Neural cell (in vitro differentiated cells): ENCODE measurements at regions not wholly inside any gene's neighbourhood (a gene's known extent, or its start where the extent isn't known, plus 50 kb on each side); places are given as distances from the start of the nearest gene placed in this dataset.

Experiments used
- H2AFZ ChIP-seq: fragments of 200-600, 300-800 bp; sonication (generic), shearing (Covaris generic); 2 replicates; pipeline ENCODE4 v1.6.0; 2014; ENCODE audit warnings: low read depth, mild to moderate bottlenecking, antibody characterized with exemption, low read length, moderate library complexity
- H3F3A ChIP-seq: fragments of 200-600 bp; shearing (Covaris generic); 2 replicates; pipeline ENCODE4 v1.6.1; 2016; ENCODE audit warnings: mild to moderate bottlenecking, moderate library complexity, mixed read lengths, antibody characterized with exemption, low read length; ENCODE audit not compliant: insufficient read depth, poor library complexity, severe bottlenecking
- H3K27ac ChIP-seq: fragments of 200-600, 300-800 bp; sonication (generic), shearing (Covaris generic); 2 replicates; pipeline ENCODE4 v1.5.1; 2014; ENCODE audit warnings: mild to moderate bottlenecking, low read length, moderate library complexity
- H3K27me3 ChIP-seq: fragments of 300-800, 200-600 bp; sonication (generic), shearing (Covaris generic); 2 replicates; pipeline ENCODE4 v1.6.0; 2014; ENCODE audit warnings: mild to moderate bottlenecking, low read depth, low read length, moderate library complexity; ENCODE audit not compliant: insufficient read depth
- H3K36me3 ChIP-seq: fragments of 300-800, 200-600 bp; sonication (generic), shearing (Covaris generic); 2 replicates; pipeline ENCODE4 v1.5.1; 2014; ENCODE audit warnings: mild to moderate bottlenecking, antibody characterized with exemption, low read length, moderate library complexity; ENCODE audit not compliant: insufficient read depth
- H3K4me2 ChIP-seq: fragments of 300-800, 200-600 bp; sonication (generic), shearing (Covaris generic); 2 replicates; pipeline ENCODE4 v1.6.0; 2014; ENCODE audit warnings: mild to moderate bottlenecking, low read length
- H3K4me3 ChIP-seq: fragments of 300-800, 200-600 bp; sonication (generic), shearing (Covaris generic); 2 replicates; pipeline ENCODE4 v1.5.1; 2014; ENCODE audit warnings: mild to moderate bottlenecking, low read length, moderate library complexity
- H3K79me2 ChIP-seq: fragments of 200-600 bp; shearing (Covaris generic); replicated peaks from 2 replicates; pipeline ENCODE4 v1.6.0; 2014; ENCODE audit warnings: mild to moderate bottlenecking, low read length, moderate library complexity; ENCODE audit not compliant: insufficient read depth
- H3K9ac ChIP-seq: fragments of 300-800, 200-600 bp; sonication (generic), shearing (Covaris generic); 2 replicates; pipeline ENCODE4 v1.6.1; 2016; ENCODE audit warnings: mild to moderate bottlenecking, low read length, mixed read lengths
- H3K9me2 ChIP-seq: fragments of 200-600 bp; shearing (Covaris generic); 2 replicates; pipeline ENCODE4 v1.6.1; 2016; ENCODE audit warnings: mild to moderate bottlenecking, low read length, mixed read lengths; ENCODE audit not compliant: insufficient read depth
- H3K9me3 ChIP-seq: fragments of 200-600, 300-800 bp; sonication (generic), shearing (Covaris generic); 2 replicates; pipeline ENCODE4 v1.6.1; 2016; ENCODE audit warnings: mild to moderate bottlenecking, mixed run types, low read length, moderate library complexity, mixed read lengths
- H4K20me1 ChIP-seq: fragments of 200-600 bp; shearing (Covaris generic); 2 replicates; pipeline ENCODE4 v1.6.1; 2016; ENCODE audit warnings: mild to moderate bottlenecking, mixed run types; ENCODE audit not compliant: insufficient read depth
- EP300 ChIP-seq: fragments of 450-650 bp; conservative IDR thresholded peaks from 2 replicates; pipeline ENCODE4 v1.6.1; 2014; ENCODE audit warnings: antibody characterized with exemption, mild to moderate bottlenecking, moderate library complexity; ENCODE audit not compliant: poor library complexity, severe bottlenecking
- EZH2 ChIP-seq: fragments of 200-600, 300-800 bp; shearing (Covaris generic), sonication (generic); IDR thresholded peaks from 2 replicates; pipeline ENCODE4 v1.6.1; 2014; ENCODE audit warnings: antibody characterized with exemption, low read length, borderline replicate concordance, mild to moderate bottlenecking; ENCODE audit not compliant: insufficient read depth, poor library complexity, severe bottlenecking
- MXI1 ChIP-seq: fragments of 450-650 bp; conservative IDR thresholded peaks from 2 replicates; pipeline ENCODE4 v1.6.1; 2014; ENCODE audit warnings: antibody characterized with exemption, mild to moderate bottlenecking; ENCODE audit not compliant: poor library complexity, severe bottlenecking
- POLR2AphosphoS5 ChIP-seq: IDR thresholded peaks from 2 replicates; pipeline ENCODE4 v1.6.1; 2012
- RAD21 ChIP-seq: fragments of 450-650 bp; conservative IDR thresholded peaks from 2 replicates; pipeline ENCODE4 v1.6.1; 2014; ENCODE audit warnings: antibody characterized with exemption, mild to moderate bottlenecking, moderate library complexity
- SMC3 ChIP-seq: fragments of 450-650 bp; conservative IDR thresholded peaks from 2 replicates; pipeline ENCODE4 v1.6.1; 2014; ENCODE audit warnings: antibody characterized with exemption, mild to moderate bottlenecking, moderate library complexity; ENCODE audit not compliant: poor library complexity
- TAF1 ChIP-seq: IDR thresholded peaks from 2 replicates; pipeline ENCODE4 v1.6.1; 2012; ENCODE audit warnings: low read depth
- TF ChIP-seq, protein P1 (sequence below): IDR thresholded peaks from 2 replicates; pipeline ENCODE4 v1.6.1; 2012; ENCODE audit warnings: borderline replicate concordance
- TF ChIP-seq, protein P2 (sequence below): fragments of 450-650 bp; IDR thresholded peaks from 2 replicates; pipeline ENCODE4 v1.5.1; 2014; ENCODE audit warnings: antibody characterized with exemption, mild to moderate bottlenecking, moderate library complexity; ENCODE audit not compliant: poor library complexity, severe bottlenecking

DNA sequence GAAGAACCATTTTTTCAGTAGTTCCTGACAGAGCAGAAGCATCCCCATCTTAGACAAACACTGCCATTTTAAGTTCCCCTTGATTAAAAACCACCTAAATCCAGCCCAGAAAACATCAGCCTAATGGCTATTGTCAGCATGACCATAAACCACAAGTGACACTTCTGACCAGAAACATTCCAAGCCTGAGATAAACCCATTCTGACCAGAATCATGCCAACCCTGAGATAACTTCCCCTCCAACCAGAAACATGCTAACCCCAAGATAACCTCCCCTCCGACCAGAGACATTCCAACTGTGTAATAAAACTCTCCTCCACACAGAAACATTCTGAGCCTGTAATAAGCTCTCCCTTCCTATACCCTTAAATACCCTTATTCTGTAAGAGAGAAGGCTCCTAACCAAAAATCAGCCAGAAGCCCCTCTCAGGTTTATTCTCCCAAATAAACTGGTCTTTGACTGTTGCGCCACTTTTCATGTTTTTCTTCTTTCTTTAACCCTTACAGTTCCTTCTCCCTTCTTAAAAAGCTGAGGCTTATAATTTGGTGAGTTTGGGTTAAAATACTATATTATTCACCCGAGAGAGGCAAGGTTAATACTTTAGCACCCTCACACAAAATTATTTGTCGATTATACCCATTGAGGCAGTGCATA lies 149.7 kb downstream of the HNMT start:
- Histone ChIP-seq H4K20me1 (no peaks in the 10 kb centered on the region), H3K79me2 (no peaks in the 10 kb centered on the region)

DNA sequence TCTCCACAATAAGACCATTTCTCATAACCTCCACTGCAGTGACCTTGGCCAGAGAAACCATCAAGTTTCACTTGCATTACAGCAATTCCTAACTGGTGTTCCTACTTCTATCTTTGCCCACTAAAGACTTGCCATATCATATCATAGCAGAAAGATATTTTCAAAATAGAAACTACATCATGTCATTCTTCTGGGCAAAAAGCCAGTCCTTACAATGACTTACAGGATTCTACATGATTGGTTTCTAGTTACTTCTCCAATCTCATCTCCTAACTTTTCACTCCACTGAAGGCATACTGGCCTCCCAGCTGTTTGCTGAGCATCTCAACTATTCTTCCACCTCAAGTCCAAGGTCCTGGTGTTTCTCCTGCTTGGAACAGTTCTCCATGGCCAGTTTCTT lies 151.4 kb downstream of the HNMT start:
- H3K79me2 ChIP-seq, result no peaks in the 10 kb centered on the region
- H3K36me3 ChIP-seq, result no peaks in the 10 kb centered on the region
- TF ChIP-seq, protein P1, sequence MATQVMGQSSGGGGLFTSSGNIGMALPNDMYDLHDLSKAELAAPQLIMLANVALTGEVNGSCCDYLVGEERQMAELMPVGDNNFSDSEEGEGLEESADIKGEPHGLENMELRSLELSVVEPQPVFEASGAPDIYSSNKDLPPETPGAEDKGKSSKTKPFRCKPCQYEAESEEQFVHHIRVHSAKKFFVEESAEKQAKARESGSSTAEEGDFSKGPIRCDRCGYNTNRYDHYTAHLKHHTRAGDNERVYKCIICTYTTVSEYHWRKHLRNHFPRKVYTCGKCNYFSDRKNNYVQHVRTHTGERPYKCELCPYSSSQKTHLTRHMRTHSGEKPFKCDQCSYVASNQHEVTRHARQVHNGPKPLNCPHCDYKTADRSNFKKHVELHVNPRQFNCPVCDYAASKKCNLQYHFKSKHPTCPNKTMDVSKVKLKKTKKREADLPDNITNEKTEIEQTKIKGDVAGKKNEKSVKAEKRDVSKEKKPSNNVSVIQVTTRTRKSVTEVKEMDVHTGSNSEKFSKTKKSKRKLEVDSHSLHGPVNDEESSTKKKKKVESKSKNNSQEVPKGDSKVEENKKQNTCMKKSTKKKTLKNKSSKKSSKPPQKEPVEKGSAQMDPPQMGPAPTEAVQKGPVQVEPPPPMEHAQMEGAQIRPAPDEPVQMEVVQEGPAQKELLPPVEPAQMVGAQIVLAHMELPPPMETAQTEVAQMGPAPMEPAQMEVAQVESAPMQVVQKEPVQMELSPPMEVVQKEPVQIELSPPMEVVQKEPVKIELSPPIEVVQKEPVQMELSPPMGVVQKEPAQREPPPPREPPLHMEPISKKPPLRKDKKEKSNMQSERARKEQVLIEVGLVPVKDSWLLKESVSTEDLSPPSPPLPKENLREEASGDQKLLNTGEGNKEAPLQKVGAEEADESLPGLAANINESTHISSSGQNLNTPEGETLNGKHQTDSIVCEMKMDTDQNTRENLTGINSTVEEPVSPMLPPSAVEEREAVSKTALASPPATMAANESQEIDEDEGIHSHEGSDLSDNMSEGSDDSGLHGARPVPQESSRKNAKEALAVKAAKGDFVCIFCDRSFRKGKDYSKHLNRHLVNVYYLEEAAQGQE, result no peak
- TF ChIP-seq EZH2 (no peak), POLR2AphosphoS5 (no peak), TAF1 (no peak), SMC3 (no peak), MXI1 (no peak), RAD21 (no peak), EP300 (no peak)
- TF ChIP-seq, protein P2, sequence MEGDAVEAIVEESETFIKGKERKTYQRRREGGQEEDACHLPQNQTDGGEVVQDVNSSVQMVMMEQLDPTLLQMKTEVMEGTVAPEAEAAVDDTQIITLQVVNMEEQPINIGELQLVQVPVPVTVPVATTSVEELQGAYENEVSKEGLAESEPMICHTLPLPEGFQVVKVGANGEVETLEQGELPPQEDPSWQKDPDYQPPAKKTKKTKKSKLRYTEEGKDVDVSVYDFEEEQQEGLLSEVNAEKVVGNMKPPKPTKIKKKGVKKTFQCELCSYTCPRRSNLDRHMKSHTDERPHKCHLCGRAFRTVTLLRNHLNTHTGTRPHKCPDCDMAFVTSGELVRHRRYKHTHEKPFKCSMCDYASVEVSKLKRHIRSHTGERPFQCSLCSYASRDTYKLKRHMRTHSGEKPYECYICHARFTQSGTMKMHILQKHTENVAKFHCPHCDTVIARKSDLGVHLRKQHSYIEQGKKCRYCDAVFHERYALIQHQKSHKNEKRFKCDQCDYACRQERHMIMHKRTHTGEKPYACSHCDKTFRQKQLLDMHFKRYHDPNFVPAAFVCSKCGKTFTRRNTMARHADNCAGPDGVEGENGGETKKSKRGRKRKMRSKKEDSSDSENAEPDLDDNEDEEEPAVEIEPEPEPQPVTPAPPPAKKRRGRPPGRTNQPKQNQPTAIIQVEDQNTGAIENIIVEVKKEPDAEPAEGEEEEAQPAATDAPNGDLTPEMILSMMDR, result no peak
- H3K27ac ChIP-seq, result no peak overlapping the region
- H3K9ac ChIP-seq, result no peak overlapping the region
- no peaks in the 10 kb centered on the region for H4K20me1 ChIP-seq
- H3K4me3 ChIP-seq, result no peak overlapping the region
- H3F3A ChIP-seq, result no peaks in the 10 kb centered on the region
- no peak overlapping the region for H2AFZ ChIP-seq
- no peaks in the 10 kb centered on the region for H3K9me2 ChIP-seq
- no peak overlapping the region for H3K4me2 ChIP-seq
- no peaks in the 10 kb centered on the region for H3K9me3 ChIP-seq
- no peaks in the 10 kb centered on the region for H3K27me3 ChIP-seq

More for the DNA sequence above, 149.7 kb downstream of the HNMT start:
- H3F3A ChIP-seq, result no peaks in the 10 kb centered on the region
- TF ChIP-seq POLR2AphosphoS5 (no peak), EP300 (no peak), EZH2 (no peak)
- H3K27ac ChIP-seq, result no peak overlapping the region
- no peak overlapping the region for H3K9ac ChIP-seq
- H3K9me3 ChIP-seq, result no peaks in the 10 kb centered on the region
- H3K27me3 ChIP-seq, result no peaks in the 10 kb centered on the region
- H2AFZ ChIP-seq, result no peak overlapping the region
- H3K4me2 ChIP-seq, result no peak overlapping the region
- no peaks in the 10 kb centered on the region for H3K9me2 ChIP-seq
- no peaks in the 10 kb centered on the region for H3K36me3 ChIP-seq
- H3K4me3 ChIP-seq, result no peak overlapping the region
